PFSK-1 (cell line): ENCODE measurements at regions not wholly inside any gene's neighbourhood (a gene's known extent, or its start where the extent isn't known, plus 50 kb on each side); places are given as distances from the start of the nearest gene placed in this dataset.

ENCODE experiments used
- POLR2AphosphoS5 ChIP-seq: IDR thresholded peaks from 2 replicates; pipeline ENCODE4 v1.6.1; 2012; ENCODE audit warnings: low read depth, mild to moderate bottlenecking, control low read depth, low read length, moderate library complexity
- TF ChIP-seq, protein P1 (sequence below), 2 experiments: IDR thresholded peaks; 2 replicates each; pipeline versions ENCODE4 v1.6.1 to v1.8.0; 2011 to 2012; ENCODE audit warnings: low read depth in 2 of 2, low read length in 2 of 2, control low read depth in 1 of 2, inconsistent platforms in 1 of 2, mild to moderate bottlenecking in 1 of 2, moderate library complexity in 1 of 2; ENCODE audit not compliant: insufficient read depth in 1 of 2

GRCh38 chr3:132800958-132801357, 78.7 kb upstream of the NPHP3 start:
- TF ChIP-seq POLR2AphosphoS5, result no peak
- TF ChIP-seq, protein P1, sequence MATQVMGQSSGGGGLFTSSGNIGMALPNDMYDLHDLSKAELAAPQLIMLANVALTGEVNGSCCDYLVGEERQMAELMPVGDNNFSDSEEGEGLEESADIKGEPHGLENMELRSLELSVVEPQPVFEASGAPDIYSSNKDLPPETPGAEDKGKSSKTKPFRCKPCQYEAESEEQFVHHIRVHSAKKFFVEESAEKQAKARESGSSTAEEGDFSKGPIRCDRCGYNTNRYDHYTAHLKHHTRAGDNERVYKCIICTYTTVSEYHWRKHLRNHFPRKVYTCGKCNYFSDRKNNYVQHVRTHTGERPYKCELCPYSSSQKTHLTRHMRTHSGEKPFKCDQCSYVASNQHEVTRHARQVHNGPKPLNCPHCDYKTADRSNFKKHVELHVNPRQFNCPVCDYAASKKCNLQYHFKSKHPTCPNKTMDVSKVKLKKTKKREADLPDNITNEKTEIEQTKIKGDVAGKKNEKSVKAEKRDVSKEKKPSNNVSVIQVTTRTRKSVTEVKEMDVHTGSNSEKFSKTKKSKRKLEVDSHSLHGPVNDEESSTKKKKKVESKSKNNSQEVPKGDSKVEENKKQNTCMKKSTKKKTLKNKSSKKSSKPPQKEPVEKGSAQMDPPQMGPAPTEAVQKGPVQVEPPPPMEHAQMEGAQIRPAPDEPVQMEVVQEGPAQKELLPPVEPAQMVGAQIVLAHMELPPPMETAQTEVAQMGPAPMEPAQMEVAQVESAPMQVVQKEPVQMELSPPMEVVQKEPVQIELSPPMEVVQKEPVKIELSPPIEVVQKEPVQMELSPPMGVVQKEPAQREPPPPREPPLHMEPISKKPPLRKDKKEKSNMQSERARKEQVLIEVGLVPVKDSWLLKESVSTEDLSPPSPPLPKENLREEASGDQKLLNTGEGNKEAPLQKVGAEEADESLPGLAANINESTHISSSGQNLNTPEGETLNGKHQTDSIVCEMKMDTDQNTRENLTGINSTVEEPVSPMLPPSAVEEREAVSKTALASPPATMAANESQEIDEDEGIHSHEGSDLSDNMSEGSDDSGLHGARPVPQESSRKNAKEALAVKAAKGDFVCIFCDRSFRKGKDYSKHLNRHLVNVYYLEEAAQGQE (IDR thresholded peaks at IDR 0.05; ENCODE audit: insufficient read depth in 1 of 2, low read depth in 2 of 2, low read length in 2 of 2), result no peak
